HEK293T (cell line): ENCODE measurements at regions not wholly inside any gene's neighbourhood (a gene's known extent, or its start where the extent isn't known, plus 50 kb on each side); places are given as distances from the start of the nearest gene placed in this dataset.

Source experiments
- CTCF ChIA-PET: fragments of 350-600 bp; formaldehyde crosslinking; extraction: SDS; loops from one replicate; lab custom pipeline; 2021; ENCODE audit warnings: antibody characterized with exemption, inconsistent platforms; lab: Yijun Ruan, JAX
- POLR2A ChIA-PET: fragments of 350-600 bp; formaldehyde crosslinking; extraction: SDS; loops from one replicate; lab custom pipeline; 2020; ENCODE audit warnings: antibody characterized with exemption, inconsistent platforms; lab: Yijun Ruan, JAX
- DNase-seq: peaks from one replicate; pipeline ENCODE4 v3.0.0; 2012; ENCODE audit warnings: mixed read lengths; ENCODE audit errors: extremely low spot score
- ARNT ChIP-seq: fragments of 450-650 bp; IDR thresholded peaks from 2 replicates; pipeline ENCODE4 v1.6.1; 2017; ENCODE audit warnings: mild to moderate bottlenecking
- BHLHE40 ChIP-seq: fragments of 450-650 bp; IDR thresholded peaks from 2 replicates; pipeline ENCODE4 v1.6.1; 2016; ENCODE audit warnings: mild to moderate bottlenecking, moderate library complexity, borderline replicate concordance
- CTBP1 ChIP-seq: fragments of 450-650 bp; IDR thresholded peaks from 2 replicates; pipeline ENCODE4 v1.6.1; 2016; ENCODE audit warnings: borderline replicate concordance
- ELF4 ChIP-seq: fragments of 450-650 bp; IDR thresholded peaks from 2 replicates; pipeline ENCODE4 v1.6.1; 2017; ENCODE audit warnings: antibody characterized with exemption
- FOXA1 ChIP-seq: fragments of 450-650 bp; IDR thresholded peaks from 2 replicates; pipeline ENCODE4 v1.6.1; 2016; ENCODE audit warnings: mild to moderate bottlenecking
- FOXK2 ChIP-seq: fragments of 450-650 bp; IDR thresholded peaks from 2 replicates; pipeline ENCODE4 v1.6.1; 2016; ENCODE audit warnings: mild to moderate bottlenecking
- FOXM1 ChIP-seq: fragments of 450-650 bp; IDR thresholded peaks from 2 replicates; pipeline ENCODE4 v1.6.1; 2017; ENCODE audit warnings: mild to moderate bottlenecking, borderline replicate concordance
- HDGF ChIP-seq: fragments of 450-650 bp; IDR thresholded peaks from 2 replicates; pipeline ENCODE4 v1.6.1; 2017; ENCODE audit warnings: antibody characterized with exemption, borderline replicate concordance
- L3MBTL2 ChIP-seq: fragments of 450-650 bp; conservative IDR thresholded peaks from 2 replicates; pipeline ENCODE4 v1.6.1; 2016; ENCODE audit warnings: mild to moderate bottlenecking
- LEF1 ChIP-seq: fragments of 450-650 bp; IDR thresholded peaks from 2 replicates; pipeline ENCODE4 v1.6.1; 2017; ENCODE audit warnings: mild to moderate bottlenecking, borderline replicate concordance
- NFRKB ChIP-seq: fragments of 450-650 bp; IDR thresholded peaks from 2 replicates; pipeline ENCODE4 v1.6.1; 2016; ENCODE audit warnings: mild to moderate bottlenecking, moderate library complexity
- PKNOX1 ChIP-seq: fragments of 450-650 bp; IDR thresholded peaks from 2 replicates; pipeline ENCODE4 v1.6.1; 2016
- SP1 ChIP-seq: fragments of 450-650 bp; IDR thresholded peaks from 2 replicates; pipeline ENCODE4 v1.6.1; 2017
- SUZ12 ChIP-seq: fragments of 450-650 bp; IDR thresholded peaks from 2 replicates; pipeline ENCODE4 v1.6.1; 2016; ENCODE audit warnings: mild to moderate bottlenecking
- TARDBP ChIP-seq: fragments of 450-650 bp; IDR thresholded peaks from 2 replicates; pipeline ENCODE4 v1.6.1; 2016
- ZNF384 ChIP-seq: fragments of 450-650 bp; IDR thresholded peaks from 2 replicates; pipeline ENCODE4 v1.6.1; 2016

GRCh38 chr1:194105381-194105780 is 919.0 kb upstream of the B3GALT2 start:
- CTCF ChIA-PET: no interaction called here
- DNase-seq: no peak
- TF ChIP-seq PKNOX1 (no peak), NFRKB (no peak), HDGF (no peak)
- POLR2A ChIA-PET: no interaction called here

DNA sequence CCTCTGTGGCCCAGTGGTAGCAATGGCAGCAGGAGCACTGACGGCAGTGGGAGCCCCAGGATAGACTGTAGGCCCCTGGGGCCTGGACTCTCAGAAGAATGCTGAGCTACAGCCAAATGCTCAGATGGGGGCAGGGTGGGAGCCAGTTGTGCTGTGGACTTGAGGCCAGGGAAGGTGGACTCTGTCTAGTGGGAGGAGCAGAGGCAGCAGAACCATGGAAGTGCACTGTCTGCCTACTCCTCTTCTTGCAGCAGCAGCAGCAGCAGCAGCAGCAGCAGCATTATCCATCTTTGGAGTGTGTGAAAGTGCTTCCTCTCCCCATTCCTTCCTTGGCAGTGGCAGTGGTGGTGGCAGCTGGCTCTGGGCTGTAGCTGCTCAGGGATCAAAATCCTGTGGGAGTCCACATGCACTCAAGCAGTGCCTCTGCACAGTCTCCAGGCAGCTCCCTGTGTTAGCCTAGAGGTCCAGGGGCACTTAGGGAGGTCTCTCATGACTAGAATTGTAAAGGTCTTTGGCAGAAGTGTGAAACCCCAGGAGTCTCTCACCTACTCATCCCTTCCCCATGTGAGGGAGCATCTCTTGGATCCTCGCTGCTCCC is 917.9 kb upstream of the B3GALT2 start:
- POLR2A ChIA-PET: no interaction called here
- TF ChIP-seq FOXK2: no peak
- TF ChIP-seq L3MBTL2: no peak
- no peak for TF ChIP-seq PKNOX1
- no peak for TF ChIP-seq HDGF
- no peak for TF ChIP-seq FOXM1
- no peak for TF ChIP-seq LEF1
- CTCF ChIA-PET: no interaction called here
- DNase-seq: no peak

DNA sequence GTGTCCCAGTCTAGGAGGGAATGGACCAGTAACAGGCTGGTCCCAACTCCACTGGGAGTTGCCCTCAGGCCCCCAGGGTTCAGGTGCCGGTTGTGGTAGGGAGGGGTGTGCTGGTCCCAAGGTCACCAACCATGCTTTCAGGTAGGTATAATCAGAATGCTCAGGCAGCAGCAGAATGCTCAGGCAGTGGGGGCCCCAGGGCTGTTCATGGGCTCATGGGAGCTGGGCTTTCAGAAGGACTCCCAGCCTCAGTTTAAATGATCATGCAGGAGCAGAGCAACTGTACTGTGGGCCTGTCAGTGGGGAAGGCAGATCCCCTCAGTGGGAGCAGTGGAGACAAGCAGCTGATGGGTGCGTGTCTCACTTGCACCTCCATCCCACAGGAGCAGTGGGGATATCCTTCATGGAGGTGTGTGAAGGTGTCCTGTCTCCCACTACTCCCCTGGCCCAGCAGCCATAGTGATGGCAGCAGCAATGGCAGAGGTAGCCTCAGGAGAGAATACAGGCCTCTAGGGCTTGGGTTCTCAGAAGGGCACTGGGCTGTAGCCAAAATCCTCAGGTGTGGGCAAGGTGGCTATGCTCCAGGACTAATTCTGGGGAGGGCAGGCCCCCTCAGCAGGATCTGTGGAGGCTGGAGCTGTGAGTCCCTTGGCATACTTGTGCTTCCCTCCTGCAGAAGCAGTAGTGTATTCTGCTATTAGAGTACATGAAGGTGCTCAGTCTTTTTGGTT is 917.3 kb upstream of the B3GALT2 start:
- DNase-seq: no peak
- CTCF ChIA-PET: no interaction called here

GRCh38 chr1:194103101-194103500 is 916.7 kb upstream of the B3GALT2 start:
- TF ChIP-seq SP1 (no peak), SUZ12 (no peak), HDGF (no peak), ARNT (no peak)
- POLR2A ChIA-PET: no interaction called here
- CTCF ChIA-PET: no interaction called here
- no peak for DNase-seq

More for the DNA sequence above, 917.3 kb upstream of the B3GALT2 start:
- POLR2A ChIA-PET: no interaction called here
- no peak for TF ChIP-seq NFRKB
- TF ChIP-seq HDGF: no peak
- TF ChIP-seq TARDBP: no peak
- TF ChIP-seq BHLHE40: no peak
- TF ChIP-seq SUZ12: no peak
- no peak for TF ChIP-seq ZNF384
- no peak for TF ChIP-seq ELF4
- no peak for TF ChIP-seq PKNOX1
- no peak for TF ChIP-seq CTBP1
- TF ChIP-seq SP1: no peak
- TF ChIP-seq FOXM1: no peak
- no peak for TF ChIP-seq FOXA1

DNA sequence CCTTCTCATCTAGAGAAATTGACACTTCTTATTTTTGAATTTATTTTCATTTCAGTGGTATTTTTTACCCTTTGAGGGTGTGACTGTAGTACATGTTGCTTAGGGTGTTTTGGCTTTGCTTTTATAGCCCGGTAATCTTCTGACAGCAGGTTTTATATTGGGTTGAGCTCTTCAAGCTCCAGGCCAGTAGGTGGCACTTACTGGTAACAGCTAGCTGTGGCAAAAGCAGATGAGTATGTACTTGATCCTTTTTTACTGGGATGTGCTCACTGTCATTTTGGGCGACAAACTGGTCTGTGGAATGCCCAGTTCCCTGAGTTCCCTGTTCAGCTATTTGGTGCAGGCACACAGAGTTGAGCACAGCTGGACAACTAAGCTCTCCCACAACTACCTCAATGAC is 916.2 kb upstream of the B3GALT2 start:
- POLR2A ChIA-PET: no interaction called here
- CTCF ChIA-PET: no interaction called here
- no peak for DNase-seq
- no peak for TF ChIP-seq FOXM1
- TF ChIP-seq SUZ12: no peak
- TF ChIP-seq PKNOX1: no peak
- no peak for TF ChIP-seq L3MBTL2
- TF ChIP-seq SP1: no peak
- TF ChIP-seq TARDBP: no peak
- TF ChIP-seq LEF1: no peak
- TF ChIP-seq BHLHE40: no peak
- TF ChIP-seq ZNF384: no peak
- TF ChIP-seq ARNT: no peak
- no peak for TF ChIP-seq NFRKB
- no peak for TF ChIP-seq FOXA1
- no peak for TF ChIP-seq ELF4
- TF ChIP-seq CTBP1: no peak
- TF ChIP-seq FOXK2: no peak
- no peak for TF ChIP-seq HDGF

- TF ChIP-seq L3MBTL2 (no peak), SUZ12 (no peak), SP1 (no peak), FOXK2 (no peak), BHLHE40 (no peak), FOXA1 (no peak), NFRKB (no peak), PKNOX1 (no peak), TARDBP (no peak), CTBP1 (no peak), LEF1 (no peak), FOXM1 (no peak), ELF4 (no peak), ZNF384 (no peak)
- no peak for DNase-seq
- CTCF ChIA-PET: no interaction called here
- POLR2A ChIA-PET: no interaction called here
Measured at GRCh38 chr1:194084755-194085154, 898.3 kb upstream of the B3GALT2 start.
